ENCODE measurements at regions not wholly inside any gene's neighbourhood (a gene's known extent, or its start where the extent isn't known, plus 50 kb on each side); places are given as distances from the start of the nearest gene placed in this dataset.

- H3K4me3 ChIP-seq (ENCODE audit: control insufficient read depth, low read depth, low read length) = no peak overlapping the region
- no peak for TF ChIP-seq CTCF (IDR thresholded peaks at IDR 0.05; ENCODE audit: control insufficient read depth, insufficient read depth, low read depth, low read length, missing control alignments)
- no peak for DNase-seq (ENCODE audit: low read depth)
These were observed 250.2 kb upstream of the CIBAR2 start for GRCh38 chr16:85362443-85362842.

GRCh38 chr16:85363427-85363826, 249.7 kb upstream of the GSE1 start:
- DNase-seq (ENCODE audit: low read depth) = no peak
- no peak overlapping the region for H3K4me3 ChIP-seq (ENCODE audit: control insufficient read depth, low read depth, low read length)
- peak; percentile 18 for TF ChIP-seq CTCF (IDR thresholded peaks at IDR 0.05; ENCODE audit: control insufficient read depth, insufficient read depth, low read depth, low read length, missing control alignments)

- DNase-seq (ENCODE audit: low read depth) = peak; percentile 95
- H3K4me3 ChIP-seq (ENCODE audit: control insufficient read depth, low read depth, low read length) = no peak overlapping the region
- TF ChIP-seq CTCF (IDR thresholded peaks at IDR 0.05; ENCODE audit: control insufficient read depth, insufficient read depth, low read depth, low read length, missing control alignments) = no peak
These were observed 249.2 kb upstream of the GSE1 start for GRCh38 chr16:85363881-85364280.

- H3K4me3 ChIP-seq (ENCODE audit: control insufficient read depth, low read depth, low read length) = no peak overlapping the region
- peak; percentile 28 for DNase-seq (ENCODE audit: low read depth)
- no peak for TF ChIP-seq CTCF (IDR thresholded peaks at IDR 0.05; ENCODE audit: control insufficient read depth, insufficient read depth, low read depth, low read length, missing control alignments)
These were observed 248.6 kb upstream of the GSE1 start for GRCh38 chr16:85364323-85365040.

- no peak overlapping the region for H3K4me3 ChIP-seq (ENCODE audit: control insufficient read depth, low read depth, low read length)
- TF ChIP-seq CTCF (IDR thresholded peaks at IDR 0.05; ENCODE audit: control insufficient read depth, insufficient read depth, low read depth, low read length, missing control alignments) = no peak
- DNase-seq (ENCODE audit: low read depth) = no peak
These were observed 248.0 kb upstream of the GSE1 start for GRCh38 chr16:85365120-85365519.

GRCh38 chr16:85366031-85366763, 246.9 kb upstream of the GSE1 start:
- no peak for TF ChIP-seq CTCF (IDR thresholded peaks at IDR 0.05; ENCODE audit: control insufficient read depth, insufficient read depth, low read depth, low read length, missing control alignments)
- DNase-seq (ENCODE audit: low read depth) = no peak
- H3K4me3 ChIP-seq (ENCODE audit: control insufficient read depth, low read depth, low read length) = no peak overlapping the region
